ENCODE measurements at regions not wholly inside any gene's neighbourhood (a gene's known extent, or its start where the extent isn't known, plus 50 kb on each side); places are given as distances from the start of the nearest gene placed in this dataset.
"Not testable (repeated sequence)": the region's sequence is repeated elsewhere in the genome, so short reads cannot be mapped to it uniquely, and the experiment has no call there.

- no peak for DNase-seq (ENCODE audit: low spot score)
- in situ Hi-C loops (cut with HindIII; ENCODE audit: low sequenced_read_pairs), result loop anchor here (10.0 kb wide), 1 partner anchor 347 kb away; no protein-coding TSS in a partner anchor
These were observed 107.5 kb downstream of the SPP2 start for GRCh38 chr2:234157817-234158588.

GRCh38 chr2:234156326-234156725 lies 105.8 kb downstream of the SPP2 start:
- in situ Hi-C loops (cut with HindIII; ENCODE audit: low sequenced_read_pairs), result loop anchor here (10.0 kb wide), 1 partner anchor 348 kb away; no protein-coding TSS in a partner anchor
- DNase-seq (ENCODE audit: low spot score), result no peak

- DNase-seq (ENCODE audit: low spot score), result not testable (repeated sequence)
- in situ Hi-C loops (cut with HindIII; ENCODE audit: low sequenced_read_pairs), result loop anchor here (10.0 kb wide), 1 partner anchor 352 kb away; no protein-coding TSS in a partner anchor
These were observed 102.3 kb downstream of the SPP2 start for GRCh38 chr2:234152835-234153234.

- in situ Hi-C loops (cut with HindIII; ENCODE audit: low sequenced_read_pairs), result no loop called here
- DNase-seq (ENCODE audit: low spot score), result no peak
These were observed 96.9 kb downstream of the SPP2 start for GRCh38 chr2:234147335-234147861.

GRCh38 chr2:234146087-234146826 lies 95.8 kb downstream of the SPP2 start:
- in situ Hi-C loops (cut with HindIII; ENCODE audit: low sequenced_read_pairs), result no loop called here
- no peak for DNase-seq (ENCODE audit: low spot score)

GRCh38 chr2:234145511-234145910 lies 95.0 kb downstream of the SPP2 start:
- in situ Hi-C loops (cut with HindIII; ENCODE audit: low sequenced_read_pairs), result no loop called here
- no peak for DNase-seq (ENCODE audit: low spot score)

- in situ Hi-C loops (cut with HindIII; ENCODE audit: low sequenced_read_pairs), result no loop called here
- no peak for DNase-seq (ENCODE audit: low spot score)
These were observed 94.6 kb downstream of the SPP2 start for GRCh38 chr2:234145057-234145456.

- in situ Hi-C loops (cut with HindIII; ENCODE audit: low sequenced_read_pairs), result no loop called here
- DNase-seq (ENCODE audit: low spot score), result no peak
These were observed 93.4 kb downstream of the SPP2 start for GRCh38 chr2:234143896-234144295.

- DNase-seq (ENCODE audit: low spot score), result no peak
- in situ Hi-C loops (cut with HindIII; ENCODE audit: low sequenced_read_pairs), result no loop called here
These were observed 92.0 kb downstream of the SPP2 start for GRCh38 chr2:234142530-234142929.

- in situ Hi-C loops (cut with HindIII; ENCODE audit: low sequenced_read_pairs), result no loop called here
- DNase-seq (ENCODE audit: low spot score), result no peak
These were observed 89.3 kb downstream of the SPP2 start for GRCh38 chr2:234139755-234140154.

- DNase-seq (ENCODE audit: low spot score), result no peak
- in situ Hi-C loops (cut with HindIII; ENCODE audit: low sequenced_read_pairs), result no loop called here
These were observed 88.3 kb downstream of the SPP2 start for GRCh38 chr2:234138836-234139235.

- DNase-seq (ENCODE audit: low spot score), result no peak
- in situ Hi-C loops (cut with HindIII; ENCODE audit: low sequenced_read_pairs), result no loop called here
These were observed 87.0 kb downstream of the SPP2 start for GRCh38 chr2:234137400-234138014.

- in situ Hi-C loops (cut with HindIII; ENCODE audit: low sequenced_read_pairs), result no loop called here
- DNase-seq (ENCODE audit: low spot score), result no peak
These were observed 86.0 kb downstream of the SPP2 start for GRCh38 chr2:234136461-234136860.

GRCh38 chr2:234135750-234136221 lies 85.3 kb downstream of the SPP2 start:
- in situ Hi-C loops (cut with HindIII; ENCODE audit: low sequenced_read_pairs), result no loop called here

GRCh38 chr2:234134496-234134895 lies 84.0 kb downstream of the SPP2 start:
- in situ Hi-C loops (cut with HindIII; ENCODE audit: low sequenced_read_pairs), result no loop called here

More at GRCh38 chr2:234135750-234136221, 85.3 kb downstream of the SPP2 start:
- DNase-seq (ENCODE audit: low spot score), result peak; percentile 88

GRCh38 chr2:234133004-234133403 lies 82.5 kb downstream of the SPP2 start:
- in situ Hi-C loops (cut with HindIII; ENCODE audit: low sequenced_read_pairs), result no loop called here
- DNase-seq (ENCODE audit: low spot score), result no peak

More at GRCh38 chr2:234134496-234134895, 84.0 kb downstream of the SPP2 start:
- no peak for DNase-seq (ENCODE audit: low spot score)

- in situ Hi-C loops (cut with HindIII; ENCODE audit: low sequenced_read_pairs), result no loop called here
- DNase-seq (ENCODE audit: low spot score), result no peak
These were observed 80.3 kb downstream of the SPP2 start for GRCh38 chr2:234130777-234131181.

- no peak for DNase-seq (ENCODE audit: low spot score)
- in situ Hi-C loops (cut with HindIII; ENCODE audit: low sequenced_read_pairs), result no loop called here
These were observed 78.1 kb downstream of the SPP2 start for GRCh38 chr2:234128606-234129005.
